IPS-NIHi7 (cell line): ENCODE measurements at regions not wholly inside any gene's neighbourhood (a gene's known extent, or its start where the extent isn't known, plus 50 kb on each side); places are given as distances from the start of the nearest gene placed in this dataset.

Source experiments
- DNase-seq: peaks from one replicate; pipeline ENCODE4 v3.0.0; 2012; ENCODE audit warnings: mixed read lengths; ENCODE audit errors: extremely low spot score

- no peak for DNase-seq
Observed at GRCh38 chr10:2733278-2733963, 333.9 kb upstream of the PFKP start.

GRCh38 chr10:2731940-2732339 is 335.4 kb upstream of the PFKP start:
- no peak for DNase-seq

- DNase-seq, result no peak
Observed at GRCh38 chr10:2729197-2729596, 338.2 kb upstream of the PFKP start.

- DNase-seq, result no peak
Observed at GRCh38 chr10:2728087-2728486, 339.3 kb upstream of the PFKP start.

GRCh38 chr10:2716596-2716995 is 350.8 kb upstream of the PFKP start:
- DNase-seq, result no peak

GRCh38 chr10:2714597-2714996 is 352.8 kb upstream of the PFKP start:
- DNase-seq, result no peak

GRCh38 chr10:2703953-2704352 is 363.4 kb upstream of the PFKP start:
- DNase-seq, result no peak

GRCh38 chr10:2701802-2702201 is 365.5 kb upstream of the PFKP start:
- DNase-seq, result no peak

- no peak for DNase-seq
Observed at GRCh38 chr10:2700626-2701305, 366.6 kb upstream of the PFKP start.

- no peak for DNase-seq
Observed at GRCh38 chr10:2688958-2689357, 378.4 kb upstream of the PFKP start.

GRCh38 chr10:2686691-2687090 is 380.7 kb upstream of the PFKP start:
- no peak for DNase-seq

GRCh38 chr10:2682491-2682890 is 384.9 kb upstream of the PFKP start:
- no peak for DNase-seq

GRCh38 chr10:2681891-2682290 is 385.5 kb upstream of the PFKP start:
- no peak for DNase-seq

- DNase-seq, result no peak
Observed at GRCh38 chr10:2680821-2681220, 386.5 kb upstream of the PFKP start.

- no peak for DNase-seq
Observed at GRCh38 chr10:2679646-2680045, 387.7 kb upstream of the PFKP start.

- no peak for DNase-seq
Observed at GRCh38 chr10:2676455-2676854, 390.9 kb upstream of the PFKP start.

GRCh38 chr10:2674451-2674850 is 392.9 kb upstream of the PFKP start:
- no peak for DNase-seq

- DNase-seq, result no peak
Observed at GRCh38 chr10:2670864-2671263, 396.5 kb upstream of the PFKP start.

- DNase-seq, result no peak
Observed at GRCh38 chr10:2665772-2666171, 401.6 kb upstream of the PFKP start.

- no peak for DNase-seq
Observed at GRCh38 chr10:2660276-2660675, 407.1 kb upstream of the PFKP start.

- DNase-seq, result no peak
Observed at GRCh38 chr10:2659660-2660209, 407.6 kb upstream of the PFKP start.

- DNase-seq, result no peak
Observed at GRCh38 chr10:2658780-2659179, 408.6 kb upstream of the PFKP start.

GRCh38 chr10:2650328-2650727 is 417.0 kb upstream of the PFKP start:
- no peak for DNase-seq
